DND-41 (cell line): ENCODE measurements at regions not wholly inside any gene's neighbourhood (a gene's known extent, or its start where the extent isn't known, plus 50 kb on each side); places are given as distances from the start of the nearest gene placed in this dataset.

Experiments used
- ATAC-seq: fragments of 200-7000 bp; cut with Tn5 transposase; 3 replicates; pipeline ENCODE4 v1.9.1; 2021; ENCODE audit warnings: low read depth; ENCODE audit not compliant: insufficient read depth
- DNase-seq: peaks from one replicate; pipeline ENCODE4 v3.0.0-alpha.2; 2020
- H2AFZ ChIP-seq: 2 replicates; pipeline ENCODE4 v1.6.0; 2012; ENCODE audit warnings: low read depth, low read length
- H3K27ac ChIP-seq: 2 replicates; pipeline ENCODE4 v1.5.1; 2012; ENCODE audit warnings: low read length, inconsistent platforms
- H3K27me3 ChIP-seq: fragments of 200-600 bp; sonication (generic); 2 replicates; pipeline ENCODE4 v1.6.0; 2012; ENCODE audit warnings: low read length, mild to moderate bottlenecking, inconsistent platforms; ENCODE audit not compliant: insufficient read depth, poor library complexity
- H3K36me3 ChIP-seq: 2 replicates; pipeline ENCODE4 v1.5.1; 2012; ENCODE audit warnings: low read length, inconsistent platforms; ENCODE audit not compliant: insufficient read depth
- H3K4me1 ChIP-seq: 2 replicates; pipeline ENCODE4 v1.5.1; 2012; ENCODE audit warnings: mild to moderate bottlenecking, low read length; ENCODE audit not compliant: insufficient read depth
- H3K4me2 ChIP-seq: 2 replicates; pipeline ENCODE4 v1.6.0; 2012; ENCODE audit warnings: mild to moderate bottlenecking, moderate library complexity, low read length, inconsistent platforms; ENCODE audit not compliant: insufficient read depth
- H3K4me3 ChIP-seq, 2 experiments: fragments of 200-600 bp in 1 of 2; shearing (Covaris generic) in 1 of 2; 2 replicates each; pipeline ENCODE4 v1.5.1; 2012 to 2016; ENCODE audit warnings: inconsistent platforms in 2 of 2, low read length in 2 of 2, mild to moderate bottlenecking in 2 of 2, low read depth in 1 of 2, moderate library complexity in 1 of 2
- H3K79me2 ChIP-seq: 2 replicates; pipeline ENCODE4 v1.6.0; 2012; ENCODE audit warnings: low read length, inconsistent platforms; ENCODE audit not compliant: insufficient read depth
- H3K9ac ChIP-seq: 2 replicates; pipeline ENCODE4 v1.6.0; 2012; ENCODE audit warnings: low read depth, mild to moderate bottlenecking, inconsistent platforms, low read length, moderate library complexity
- H3K9me3 ChIP-seq: 2 replicates; pipeline ENCODE4 v1.5.1; 2012; ENCODE audit warnings: low read length, moderate library complexity, mild to moderate bottlenecking, inconsistent platforms; ENCODE audit not compliant: insufficient read depth, severe bottlenecking
- H4K20me1 ChIP-seq: 2 replicates; pipeline ENCODE4 v1.6.0; 2012; ENCODE audit warnings: low read length; ENCODE audit not compliant: insufficient read depth
- CTCF ChIP-seq: IDR thresholded peaks from 2 replicates; pipeline ENCODE4 v1.5.1; 2012; ENCODE audit warnings: borderline replicate concordance, low read length, moderate library complexity, mild to moderate bottlenecking; ENCODE audit not compliant: poor library complexity, severe bottlenecking; ENCODE audit errors: extremely low read depth
- EZH2 ChIP-seq: IDR thresholded peaks from 3 replicates; pipeline ENCODE4 v1.6.1; 2012; ENCODE audit warnings: borderline replicate concordance, low read depth, mild to moderate bottlenecking, moderate library complexity, low read length, inconsistent platforms; ENCODE audit not compliant: severe bottlenecking

GRCh38 chr19:31528261-31528660, 179.0 kb upstream of the TSHZ3 start:
- no peak for DNase-seq
- H3K27ac ChIP-seq, result no peak overlapping the region
- H3K27me3 ChIP-seq, result no peaks in the 10 kb centered on the region
- H3K9ac ChIP-seq, result no peak overlapping the region
- 0 out of 2 replicates have a peak, but pooled peaks cover 2% of the 10 kb centered on the region for H4K20me1 ChIP-seq
- H3K79me2 ChIP-seq, result no peaks in the 10 kb centered on the region
- H3K9me3 ChIP-seq, result peaks cover 14% of the 10 kb centered on the region
- H3K4me2 ChIP-seq, result no peak overlapping the region
- H3K36me3 ChIP-seq, result no peaks in the 10 kb centered on the region
- H3K4me1 ChIP-seq, result no peaks in the 10 kb centered on the region
- no peak overlapping the region for H2AFZ ChIP-seq
- TF ChIP-seq CTCF (no peak), EZH2 (no peak)
- ATAC-seq, result no peak
- no peak overlapping the region for H3K4me3 ChIP-seq

GRCh38 chr19:31529121-31529520, 179.9 kb upstream of the TSHZ3 start:
- Histone ChIP-seq H3K4me3 (no peak overlapping the region), H3K27ac (no peak overlapping the region)

GRCh38 chr19:31530781-31531180, 181.5 kb upstream of the TSHZ3 start:
- no peaks in the 10 kb centered on the region for H3K4me1 ChIP-seq

More at GRCh38 chr19:31529121-31529520, 179.9 kb upstream of the TSHZ3 start:
- no peak overlapping the region for H2AFZ ChIP-seq
- H3K4me2 ChIP-seq, result no peak overlapping the region
- no peaks in the 10 kb centered on the region for H3K36me3 ChIP-seq
- no peak for DNase-seq
- peaks cover 14% of the 10 kb centered on the region for H3K9me3 ChIP-seq
- H3K9ac ChIP-seq, result no peak overlapping the region
- no peaks in the 10 kb centered on the region for H3K27me3 ChIP-seq
- TF ChIP-seq EZH2 (no peak), CTCF (no peak)
- no peaks in the 10 kb centered on the region for H3K4me1 ChIP-seq
- 0 out of 2 replicates have a peak, but pooled peaks cover 2% of the 10 kb centered on the region for H4K20me1 ChIP-seq
- no peaks in the 10 kb centered on the region for H3K79me2 ChIP-seq
- ATAC-seq, result no peak

More at GRCh38 chr19:31530781-31531180, 181.5 kb upstream of the TSHZ3 start:
- peaks cover 9% of the 10 kb centered on the region for H3K9me3 ChIP-seq
- TF ChIP-seq EZH2 (no peak), CTCF (no peak)
- 0 out of 2 replicates have a peak, but pooled peaks cover 2% of the 10 kb centered on the region for H4K20me1 ChIP-seq
- no peak overlapping the region for H2AFZ ChIP-seq
- H3K9ac ChIP-seq, result no peak overlapping the region
- DNase-seq (no peak), ATAC-seq (no peak)
- H3K4me2 ChIP-seq, result no peak overlapping the region
- no peaks in the 10 kb centered on the region for H3K36me3 ChIP-seq
- H3K27me3 ChIP-seq, result no peaks in the 10 kb centered on the region
- H3K27ac ChIP-seq, result no peak overlapping the region
- no peak overlapping the region for H3K4me3 ChIP-seq
- no peaks in the 10 kb centered on the region for H3K79me2 ChIP-seq
